Glomerular endothelial cell (primary cell): ENCODE measurements at regions not wholly inside any gene's neighbourhood (a gene's known extent, or its start where the extent isn't known, plus 50 kb on each side); places are given as distances from the start of the nearest gene placed in this dataset.
"Not testable (repeated sequence)": the region's sequence is repeated elsewhere in the genome, so short reads cannot be mapped to it uniquely, and the experiment has no call there.

Source experiments
- DNase-seq: peaks from one replicate; pipeline ENCODE4 v3.0.0-alpha.2; 2011; ENCODE audit warnings: low read depth, low spot score; ENCODE audit errors: extremely low read depth

DNA sequence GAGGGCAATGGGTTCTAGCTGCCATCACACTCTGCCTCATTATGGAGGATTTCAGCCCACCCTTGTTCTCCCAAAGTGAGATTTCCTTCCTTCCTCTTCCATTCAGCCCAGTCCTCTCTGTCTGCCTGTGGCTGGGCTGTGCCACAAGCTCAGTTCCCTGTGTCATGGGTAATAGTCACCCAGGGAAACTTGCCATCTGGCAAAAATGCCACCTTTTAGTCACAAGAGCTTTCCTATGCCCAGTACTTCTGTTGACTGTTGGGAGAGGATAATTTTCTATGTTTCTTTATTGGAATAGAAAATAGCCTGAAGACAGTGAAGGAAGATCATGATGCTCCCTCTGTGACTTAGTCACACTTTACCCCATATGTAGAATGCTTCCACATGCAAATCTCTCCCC lies 71.4 kb downstream of the TLR4 start:
- no peak for DNase-seq

DNA sequence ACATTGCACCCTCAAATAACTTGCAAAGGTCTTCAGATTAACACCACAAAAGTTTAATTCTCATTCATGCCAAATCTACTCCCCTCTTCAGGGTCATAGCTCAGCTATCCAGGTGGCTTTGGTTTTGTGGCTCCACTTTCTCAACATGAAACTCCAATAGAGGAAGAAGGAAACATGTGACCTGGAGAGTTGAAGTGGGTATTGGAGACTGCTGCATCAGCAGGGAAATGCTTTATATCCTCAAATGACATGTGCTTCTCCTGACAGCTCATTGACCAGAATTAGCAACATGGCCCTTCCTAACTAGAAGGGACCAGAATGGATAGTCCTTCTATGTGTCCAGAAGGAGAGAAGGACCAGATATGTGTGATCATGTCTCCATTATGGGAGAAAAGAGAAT lies 73.6 kb downstream of the TLR4 start:
- no peak for DNase-seq

DNA sequence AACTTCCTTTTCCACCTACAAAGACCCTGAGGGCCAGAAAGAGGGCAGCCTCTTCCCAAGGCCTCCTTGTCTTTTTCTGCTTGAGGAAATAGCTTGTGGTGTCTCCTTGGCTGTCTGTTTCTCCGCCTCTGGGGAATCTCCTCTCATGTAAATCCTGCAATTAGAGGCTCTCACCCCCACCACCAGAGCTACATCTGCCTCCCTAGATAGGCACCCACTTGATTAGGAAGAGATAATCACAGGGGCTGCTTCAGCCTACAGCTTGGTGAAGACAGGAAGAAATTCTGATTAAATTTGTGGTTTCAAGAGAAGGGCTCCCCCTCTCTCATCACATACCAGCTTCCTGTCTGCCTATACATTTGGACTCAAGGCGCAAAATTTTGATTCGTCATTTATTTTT lies 75.6 kb downstream of the TLR4 start:
- no peak for DNase-seq

DNA sequence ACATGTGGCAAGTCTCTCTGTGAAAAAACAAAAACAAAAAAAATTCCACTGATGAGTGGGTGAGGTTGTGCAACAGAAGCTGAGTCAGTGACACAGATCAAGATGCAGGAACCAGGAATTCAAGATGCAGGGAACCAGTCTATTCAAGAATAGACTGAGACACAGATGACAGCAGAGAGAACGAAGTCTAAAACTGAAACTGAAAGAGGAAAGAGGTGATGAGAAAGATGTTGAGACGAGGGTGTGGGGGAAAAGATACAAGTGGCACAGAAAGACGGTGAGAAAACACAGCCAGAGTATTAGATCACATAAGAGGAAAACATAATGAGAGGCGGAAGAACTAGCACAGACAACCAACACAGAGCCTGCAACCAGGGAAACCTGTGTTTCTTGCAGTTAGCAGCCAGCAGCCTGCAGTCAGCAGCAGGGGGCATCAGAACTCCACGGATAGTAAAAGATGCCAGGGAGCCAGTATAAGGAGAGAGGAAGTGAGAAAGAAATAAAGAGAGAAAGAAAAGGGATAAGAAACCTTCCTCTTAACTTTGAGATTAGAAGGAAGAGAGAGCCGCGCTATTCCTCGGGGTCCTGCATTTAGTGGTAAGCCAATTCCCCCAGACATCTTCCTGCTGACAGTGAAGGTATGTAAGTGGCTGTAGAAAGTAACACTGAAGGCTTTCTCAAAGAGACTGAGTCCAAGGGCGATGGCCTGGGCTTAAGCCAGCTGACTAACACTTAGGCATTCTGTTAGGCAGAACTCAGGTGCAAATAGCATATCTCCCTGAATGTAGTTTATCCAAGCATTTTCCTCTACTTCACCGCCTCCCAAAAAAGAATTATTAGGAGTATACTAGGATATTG lies 79.0 kb downstream of the TLR4 start:
- DNase-seq, result no peak

DNA sequence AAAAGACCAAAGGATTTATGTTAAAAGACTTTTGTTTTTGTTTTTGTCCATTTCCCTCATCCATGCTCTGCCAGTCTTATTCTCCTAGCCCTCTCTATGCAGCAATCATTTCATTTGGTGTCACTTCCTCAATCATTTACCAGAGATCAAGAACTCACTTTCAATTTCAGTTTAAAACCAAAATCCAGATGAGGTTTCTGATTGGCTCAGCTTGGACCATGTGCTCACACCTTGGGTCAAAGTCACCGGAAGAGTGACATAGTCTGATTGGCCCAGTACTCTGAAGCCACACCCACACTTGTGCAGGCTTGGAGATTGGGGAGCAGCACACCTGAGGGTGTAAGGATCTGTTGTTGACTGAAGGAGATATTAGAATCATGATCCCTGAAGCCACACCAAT lies 79.6 kb downstream of the TLR4 start:
- DNase-seq, result no peak

DNA sequence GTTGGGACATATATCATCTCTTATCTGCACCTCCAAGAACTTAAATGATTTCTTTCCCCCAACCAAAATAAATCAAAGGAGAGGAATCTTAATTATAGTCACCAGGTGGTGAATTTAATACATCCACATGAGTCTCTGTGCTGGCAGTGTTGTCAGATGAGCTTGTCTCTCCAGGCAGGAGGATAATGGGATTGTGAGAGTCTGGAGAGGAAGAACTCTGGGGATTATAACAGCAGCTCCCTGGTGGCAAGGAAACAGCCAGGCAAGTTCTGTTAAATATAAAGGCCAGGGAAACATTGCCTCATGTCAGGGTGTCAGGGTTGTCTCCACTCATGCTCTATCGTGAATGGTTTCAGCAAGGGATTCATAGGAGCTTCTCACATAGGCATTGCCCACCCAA lies 80.8 kb downstream of the TLR4 start:
- no peak for DNase-seq

GRCh38 chr9:117787746-117788145 lies 83.5 kb downstream of the TLR4 start:
- no peak for DNase-seq

DNA sequence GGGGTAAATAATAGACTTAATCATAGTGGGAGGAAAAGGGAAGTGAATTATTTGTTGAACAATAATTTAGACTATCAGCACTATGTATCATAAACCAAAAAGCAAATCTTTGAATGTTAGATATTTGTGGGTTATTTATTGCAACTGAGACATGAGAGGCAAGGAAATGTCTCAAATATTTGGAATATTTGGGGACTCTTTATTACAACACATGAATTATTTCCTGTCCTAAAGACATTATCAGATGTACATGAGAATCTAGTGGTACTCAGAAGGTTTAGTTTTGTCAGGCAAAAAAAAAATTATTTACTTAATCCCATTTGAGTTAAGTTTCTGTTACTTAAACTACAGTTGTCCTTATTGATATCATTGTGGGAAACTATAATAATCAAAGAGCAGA lies 91.1 kb downstream of the TLR4 start:
- DNase-seq, result no peak

- no peak for DNase-seq
Observed at GRCh38 chr9:117796681-117797080, 92.5 kb downstream of the TLR4 start.

- DNase-seq, result no peak
Observed at GRCh38 chr9:117800389-117800788, 96.2 kb downstream of the TLR4 start.

- no peak for DNase-seq
Observed at GRCh38 chr9:117809751-117810150, 105.5 kb downstream of the TLR4 start.

DNA sequence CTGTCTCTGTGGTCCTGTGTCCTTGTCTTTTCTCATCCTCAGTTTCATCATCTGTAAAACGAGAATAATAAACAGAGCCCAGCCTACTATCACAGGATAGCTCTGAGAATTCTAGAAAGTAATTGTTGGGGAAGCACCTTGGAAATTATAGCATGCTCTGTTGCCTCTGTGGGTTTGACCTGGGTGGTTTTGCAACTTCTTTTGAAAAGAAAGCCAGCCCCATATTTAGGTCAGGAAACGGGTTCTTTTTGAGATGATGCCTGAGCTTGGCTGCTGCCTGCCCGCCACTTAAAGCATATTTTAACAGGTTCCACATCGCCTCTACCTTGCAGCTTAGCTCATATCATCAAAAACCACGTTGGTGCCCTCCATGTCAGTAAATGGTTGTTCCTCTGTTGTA lies 111.1 kb downstream of the TLR4 start:
- DNase-seq, result no peak

- no peak for DNase-seq
Observed at GRCh38 chr9:117815948-117816347, 111.7 kb downstream of the TLR4 start.

GRCh38 chr9:117821954-117822353 lies 117.8 kb downstream of the TLR4 start:
- no peak for DNase-seq

GRCh38 chr9:117823576-117823975 lies 119.4 kb downstream of the TLR4 start:
- no peak for DNase-seq

GRCh38 chr9:117825609-117826347 lies 121.6 kb downstream of the TLR4 start:
- DNase-seq, result no peak

GRCh38 chr9:117826837-117827236 lies 122.6 kb downstream of the TLR4 start:
- DNase-seq, result no peak

- no peak for DNase-seq
Observed at GRCh38 chr9:117827456-117827855, 123.3 kb downstream of the TLR4 start.

DNA sequence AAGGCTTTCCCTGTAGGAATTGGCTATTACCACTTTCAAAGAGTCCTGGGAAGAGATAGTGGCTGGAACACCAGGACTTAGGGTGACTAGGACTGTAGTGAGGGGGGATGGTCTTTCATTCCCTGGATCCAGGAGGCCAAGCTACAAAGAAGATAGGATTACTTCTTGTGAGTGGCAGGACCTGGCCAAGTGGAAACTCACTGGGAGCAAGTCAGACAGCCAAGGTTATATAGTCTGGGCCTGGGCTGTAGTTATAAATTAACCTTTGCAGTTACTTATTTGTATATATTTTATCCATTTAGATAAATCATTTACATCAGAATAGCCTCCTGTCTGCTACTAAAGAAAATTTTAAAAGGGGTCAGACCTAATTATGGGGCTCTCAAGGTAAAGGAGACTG lies 124.3 kb downstream of the TLR4 start:
- DNase-seq, result no peak

GRCh38 chr9:117835798-117836197 lies 131.6 kb downstream of the TLR4 start:
- DNase-seq, result no peak

GRCh38 chr9:117839862-117840261 lies 135.7 kb downstream of the TLR4 start:
- no peak for DNase-seq

DNA sequence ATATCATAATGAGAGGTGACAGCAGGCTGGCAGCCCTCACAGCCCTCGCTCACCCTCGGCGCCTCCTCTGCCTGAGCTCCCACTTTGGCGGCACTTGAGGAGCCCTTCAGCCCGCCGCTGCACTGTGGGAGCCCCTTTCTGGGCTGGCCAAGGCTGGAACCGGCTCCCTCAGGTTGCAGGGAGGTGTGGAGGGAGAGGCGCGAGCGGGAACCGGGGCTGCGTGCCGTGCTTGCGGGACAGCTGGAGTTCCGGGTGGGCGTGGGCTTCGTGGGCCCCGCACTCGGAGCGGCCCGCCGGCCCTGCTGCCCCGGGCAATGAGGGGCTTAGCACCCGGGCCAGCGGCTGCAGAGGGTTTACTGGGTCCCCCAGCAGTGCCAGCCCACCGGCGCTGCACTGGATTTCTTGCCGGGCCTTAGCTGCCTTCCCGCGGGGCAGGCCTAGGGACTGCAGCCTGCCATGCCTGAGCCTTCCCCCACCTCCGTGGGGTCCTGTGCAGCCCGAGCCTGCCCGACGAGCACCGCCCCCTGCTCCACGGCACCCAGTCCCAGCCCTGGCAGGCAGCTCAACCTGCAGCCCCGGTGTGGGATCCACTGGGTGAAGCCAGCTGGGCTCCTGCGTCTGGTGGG lies 147.7 kb downstream of the TLR4 start:
- not testable (repeated sequence) for DNase-seq
